Stomach (tissue), 4 donors: ENCODE measurements at regions not wholly inside any gene's neighbourhood (a gene's known extent, or its start where the extent isn't known, plus 50 kb on each side); places are given as distances from the start of the nearest gene placed in this dataset.

Experiments
- CTCF ChIP-seq, 7 experiments: fragments of 450-650 bp in 4 of 7; fragments of 200-600 bp in 3 of 7; sonication (generic) in 3 of 7; IDR thresholded peaks; one replicate each; pipeline ENCODE4 v1.5.1; 2016 to 2019; ENCODE audit warnings: antibody characterized with exemption in 7 of 7, control low read depth in 2 of 7, mild to moderate bottlenecking in 1 of 7
- EP300 ChIP-seq: sonication (generic); formaldehyde crosslinking; IDR thresholded peaks from one replicate; pipeline ENCODE4 v1.6.1; 2017; ENCODE audit warnings: antibody characterized with exemption

- TF ChIP-seq CTCF (IDR thresholded peaks at IDR 0.05) (no peak), EP300 (no peak)
Observed at GRCh38 chr11:115926601-115927000, 422.4 kb upstream of the CADM1 start.
